Esophagus muscularis mucosa (tissue), 4 donors: ENCODE measurements at regions not wholly inside any gene's neighbourhood (a gene's known extent, or its start where the extent isn't known, plus 50 kb on each side); places are given as distances from the start of the nearest gene placed in this dataset.

Experiments used
- DNase-seq: peaks from one replicate; pipeline ENCODE4 v3.0.0-alpha.2; 2017; ENCODE audit errors: extremely low spot score
- H3K27ac ChIP-seq, 4 donors: fragments of 200-600 bp; sonication (generic); replicated peaks in 1 of 4; 1 replicate in 3 of 4; 2 replicates in 1 of 4; pipeline ENCODE4 v1.5.1; 2016 to 2019; ENCODE audit warnings: mild to moderate bottlenecking in 1 of 4
- H3K27me3 ChIP-seq, 4 donors: fragments of 200-600 bp; sonication (generic); one replicate each; pipeline versions ENCODE4 v1.5.1 to v1.6.0; 2016 to 2019
- H3K36me3 ChIP-seq, 4 donors: fragments of 200-600 bp; sonication (generic); one replicate each; pipeline ENCODE4 v1.5.1; 2016 to 2019
- H3K4me1 ChIP-seq, 4 donors: fragments of 200-600 bp; sonication (generic); one replicate each; pipeline ENCODE4 v1.5.1; 2016 to 2019
- H3K4me3 ChIP-seq, 4 donors: fragments of 200-600 bp; sonication (generic); 1 replicate in 2 of 4; 2 replicates in 2 of 4; pipeline ENCODE4 v1.5.1; 2016 to 2019; ENCODE audit warnings: mild to moderate bottlenecking in 4 of 4, moderate library complexity in 1 of 4
- H3K9me3 ChIP-seq, 4 donors: fragments of 200-600 bp; sonication (generic); 1 replicate in 3 of 4; 2 replicates in 1 of 4; pipeline ENCODE4 v1.5.1; 2016 to 2019
- EP300 ChIP-seq: sonication (generic); formaldehyde crosslinking; IDR thresholded peaks from one replicate; pipeline ENCODE4 v1.6.1; 2017; ENCODE audit warnings: antibody characterized with exemption
- POLR2A ChIP-seq: fragments of 450-650 bp; IDR thresholded peaks from one replicate; pipeline ENCODE4 v1.6.1; 2017; ENCODE audit warnings: antibody characterized with exemption, moderate library complexity, mild to moderate bottlenecking, low read depth
- POLR2AphosphoS5 ChIP-seq, 2 donors: sonication (generic); formaldehyde crosslinking; IDR thresholded peaks; one replicate each; pipeline ENCODE4 v1.6.1; 2017; ENCODE audit warnings: antibody characterized with exemption in 2 of 2
- WGBS: methylation state at CpG from one replicate; pipeline ENCODE4 v1.1.5; 2018; 5-methylcytosine and 5-hydroxymethylcytosine counted together
- intact Hi-C: fragments of 100-400 bp; cut with DNase I; formaldehyde crosslinking; loops from one replicate; pipeline ENCODE4 v1.15.1; 2023
- TF ChIP-seq, protein P1 (sequence below), 3 experiments: fragments of 200-600 bp in 2 of 3; fragments of 450-650 bp in 1 of 3; sonication (generic) in 2 of 3; IDR thresholded peaks; one replicate each; pipeline ENCODE4 v1.5.1; 2017 to 2019; ENCODE audit warnings: antibody characterized with exemption in 3 of 3, mild to moderate bottlenecking in 2 of 3, moderate library complexity in 1 of 3

DNA sequence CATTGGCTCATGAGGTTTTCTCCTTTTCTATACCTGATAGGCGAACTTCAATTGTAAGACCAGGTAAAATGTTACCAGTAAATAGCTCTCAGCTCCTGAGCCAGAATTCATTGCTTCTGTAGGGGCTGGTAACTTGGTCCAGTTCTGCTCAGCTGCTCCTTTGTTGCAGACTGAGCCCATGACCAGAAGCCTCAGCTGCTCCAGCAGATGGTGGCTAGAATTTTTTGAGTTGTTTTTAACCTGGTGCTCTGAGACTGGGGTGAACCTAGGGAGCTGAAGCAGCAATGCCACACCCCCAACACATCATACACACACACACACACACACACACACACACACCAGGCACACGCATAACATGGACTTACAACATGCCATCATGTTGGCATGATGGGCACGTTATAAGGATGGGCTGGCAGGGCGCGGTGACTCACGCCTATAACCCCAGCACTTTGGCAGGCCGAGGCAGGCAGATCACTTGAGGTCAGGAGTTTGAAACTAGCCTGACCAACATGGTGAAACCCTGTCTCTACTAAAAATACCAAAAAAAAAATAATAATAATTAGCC is 103.1 kb downstream of the QRSL1 start:
- intact Hi-C loops: no loop called here
- no peak overlapping the region for H3K4me3 ChIP-seq
- H3K36me3 ChIP-seq: no peaks in the 10 kb centered on the region
- peaks cover 0 to 10% (median 0%) of the 10 kb centered on the region in 4 donors for H3K9me3 ChIP-seq
- TF ChIP-seq, protein P1, sequence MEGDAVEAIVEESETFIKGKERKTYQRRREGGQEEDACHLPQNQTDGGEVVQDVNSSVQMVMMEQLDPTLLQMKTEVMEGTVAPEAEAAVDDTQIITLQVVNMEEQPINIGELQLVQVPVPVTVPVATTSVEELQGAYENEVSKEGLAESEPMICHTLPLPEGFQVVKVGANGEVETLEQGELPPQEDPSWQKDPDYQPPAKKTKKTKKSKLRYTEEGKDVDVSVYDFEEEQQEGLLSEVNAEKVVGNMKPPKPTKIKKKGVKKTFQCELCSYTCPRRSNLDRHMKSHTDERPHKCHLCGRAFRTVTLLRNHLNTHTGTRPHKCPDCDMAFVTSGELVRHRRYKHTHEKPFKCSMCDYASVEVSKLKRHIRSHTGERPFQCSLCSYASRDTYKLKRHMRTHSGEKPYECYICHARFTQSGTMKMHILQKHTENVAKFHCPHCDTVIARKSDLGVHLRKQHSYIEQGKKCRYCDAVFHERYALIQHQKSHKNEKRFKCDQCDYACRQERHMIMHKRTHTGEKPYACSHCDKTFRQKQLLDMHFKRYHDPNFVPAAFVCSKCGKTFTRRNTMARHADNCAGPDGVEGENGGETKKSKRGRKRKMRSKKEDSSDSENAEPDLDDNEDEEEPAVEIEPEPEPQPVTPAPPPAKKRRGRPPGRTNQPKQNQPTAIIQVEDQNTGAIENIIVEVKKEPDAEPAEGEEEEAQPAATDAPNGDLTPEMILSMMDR (IDR thresholded peaks at IDR 0.05): no peak
- TF ChIP-seq POLR2AphosphoS5 (IDR thresholded peaks at IDR 0.05) (no peak), EP300 (no peak), POLR2A (no peak)
- 85% methylated on average over 7 of the region's 7 CpGs for WGBS
- no peak overlapping the region for H3K27ac ChIP-seq
- no peaks in the 10 kb centered on the region for H3K4me1 ChIP-seq
- no peak for DNase-seq
- H3K27me3 ChIP-seq: no peaks in the 10 kb centered on the region

- TF ChIP-seq EP300 (no peak), POLR2AphosphoS5 (IDR thresholded peaks at IDR 0.05) (no peak), POLR2A (no peak)
- TF ChIP-seq, protein P1 (IDR thresholded peaks at IDR 0.05): no peak
- no peak overlapping the region for H3K4me3 ChIP-seq
- no peaks in the 10 kb centered on the region for H3K4me1 ChIP-seq
- no peaks in the 10 kb centered on the region for H3K36me3 ChIP-seq
- intact Hi-C loops: no loop called here
- H3K27me3 ChIP-seq: no peaks in the 10 kb centered on the region
- WGBS: 100% methylated on average over 1 of the region's 1 CpG
- no peak for DNase-seq
- peaks cover 0 to 10% (median 0%) of the 10 kb centered on the region in 4 donors for H3K9me3 ChIP-seq
- H3K27ac ChIP-seq: no peak overlapping the region
Observed at GRCh38 chr6:106731843-106732160, 102.4 kb downstream of the QRSL1 start.

DNA sequence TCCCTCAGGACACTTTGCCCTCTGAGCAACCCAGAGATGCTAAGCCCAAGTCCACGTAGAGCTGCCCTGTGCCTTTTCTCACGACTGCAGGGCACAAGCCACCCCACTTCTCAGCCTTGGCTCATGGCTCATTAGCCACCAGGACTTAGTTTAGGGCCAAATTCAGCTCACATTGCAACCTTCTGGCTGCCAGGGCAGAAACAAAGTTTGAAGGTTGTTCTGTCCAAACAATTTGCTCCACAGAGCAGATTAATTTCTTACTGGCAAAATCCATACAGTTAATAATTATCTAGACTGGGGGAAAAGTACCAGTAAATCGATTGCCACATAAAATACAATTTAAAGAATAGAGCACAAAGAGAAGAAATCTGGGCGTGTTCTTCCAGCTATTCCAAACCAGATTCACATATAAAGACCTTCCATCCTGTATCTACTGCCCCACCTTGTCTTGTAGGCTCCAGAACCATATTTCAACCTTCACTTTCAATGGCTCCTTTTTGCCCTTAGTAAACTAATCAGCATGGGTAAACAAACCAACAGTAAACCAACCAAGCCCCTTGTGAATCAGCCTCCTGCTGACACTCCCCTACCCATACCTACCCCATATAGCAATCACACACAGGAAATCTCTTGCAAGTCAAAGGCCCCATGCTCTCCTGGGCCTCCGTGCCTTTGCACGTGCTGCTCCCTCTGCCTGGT is 101.9 kb downstream of the QRSL1 start:
- H3K4me3 ChIP-seq: no peak overlapping the region
- no peaks in the 10 kb centered on the region for H3K36me3 ChIP-seq
- peaks cover 0 to 9% (median 0%) of the 10 kb centered on the region in 4 donors for H3K9me3 ChIP-seq
- H3K27ac ChIP-seq: no peak overlapping the region
- H3K4me1 ChIP-seq: no peaks in the 10 kb centered on the region
- no peaks in the 10 kb centered on the region for H3K27me3 ChIP-seq
- intact Hi-C loops: no loop called here
- DNase-seq: no peak
- TF ChIP-seq EP300 (no peak), POLR2A (no peak), POLR2AphosphoS5 (IDR thresholded peaks at IDR 0.05) (no peak)
- TF ChIP-seq, protein P1 (IDR thresholded peaks at IDR 0.05): no peak
- 74% methylated on average over 6 of the region's 6 CpGs for WGBS

- Histone ChIP-seq H3K27ac (no peak overlapping the region), H3K27me3 (no peaks in the 10 kb centered on the region), H3K4me3 (no peak overlapping the region), H3K36me3 (no peaks in the 10 kb centered on the region), H3K9me3 (peaks cover 0 to 3% (median 0%) of the 10 kb centered on the region in 4 donors), H3K4me1 (no peaks in the 10 kb centered on the region)
- WGBS: 53% methylated on average over 6 of the region's 6 CpGs
- intact Hi-C loops: no loop called here
- no peak for DNase-seq
- TF ChIP-seq, protein P1 (IDR thresholded peaks at IDR 0.05): no peak
- TF ChIP-seq POLR2AphosphoS5 (IDR thresholded peaks at IDR 0.05) (no peak), EP300 (no peak), POLR2A (no peak)
Observed at GRCh38 chr6:106730718-106731117, 101.3 kb downstream of the QRSL1 start.
